GM12892 (cell line): ENCODE measurements at regions not wholly inside any gene's neighbourhood (a gene's known extent, or its start where the extent isn't known, plus 50 kb on each side); places are given as distances from the start of the nearest gene placed in this dataset.

Source experiments
- DNase-seq: peaks from one replicate; pipeline ENCODE4 v3.0.0; 2011; ENCODE audit not compliant: insufficient read length
- FAIRE-seq: peaks from 2 replicates; lab custom pipeline; 2011; peaks lifted over from hg19 to GRCh38; lab: Jason Lieb, UNC
- POLR2A ChIP-seq: IDR thresholded peaks from 2 replicates; pipeline ENCODE4 v1.6.1; 2011; ENCODE audit warnings: low read depth, low read length, control low read depth
- POLR2AphosphoS5 ChIP-seq: IDR thresholded peaks from 2 replicates; pipeline ENCODE4 v1.6.1; 2011; ENCODE audit warnings: low read depth, low read length, control low read depth
- TAF1 ChIP-seq: IDR thresholded peaks from 2 replicates; pipeline ENCODE4 v1.6.1; 2011; ENCODE audit warnings: low read depth, mild to moderate bottlenecking, control low read depth, low read length, borderline replicate concordance

GRCh38 chr5:88553136-88553875 lies 284.7 kb upstream of the TMEM161B start:
- FAIRE-seq = no peak
- TF ChIP-seq POLR2A = no peak
- TF ChIP-seq POLR2AphosphoS5 = no peak
- TF ChIP-seq TAF1 = no peak

GRCh38 chr5:88552426-88552825 lies 283.8 kb upstream of the TMEM161B start:
- no peak for DNase-seq
- no peak for FAIRE-seq
- TF ChIP-seq TAF1 (no peak), POLR2A (no peak), POLR2AphosphoS5 (no peak)

More at GRCh38 chr5:88553136-88553875, 284.7 kb upstream of the TMEM161B start:
- no peak for DNase-seq

GRCh38 chr5:88551724-88552345 lies 283.2 kb upstream of the TMEM161B start:
- FAIRE-seq (no peak), DNase-seq (no peak)
- TF ChIP-seq POLR2AphosphoS5 (no peak), TAF1 (no peak), POLR2A (no peak)

GRCh38 chr5:88550736-88551135 lies 282.1 kb upstream of the TMEM161B start:
- no peak for TF ChIP-seq POLR2AphosphoS5
- no peak for TF ChIP-seq TAF1
- no peak for TF ChIP-seq POLR2A
- FAIRE-seq (no peak), DNase-seq (no peak)

- TF ChIP-seq TAF1 = no peak
- TF ChIP-seq POLR2A = no peak
- no peak for TF ChIP-seq POLR2AphosphoS5
- DNase-seq (no peak), FAIRE-seq (no peak)
Measured at GRCh38 chr5:88548136-88548805, 279.6 kb upstream of the TMEM161B start.

GRCh38 chr5:88545338-88545737 lies 276.7 kb upstream of the TMEM161B start:
- no peak for FAIRE-seq
- TF ChIP-seq TAF1 (no peak), POLR2AphosphoS5 (no peak), POLR2A (no peak)
- no peak for DNase-seq

GRCh38 chr5:88544671-88545070 lies 276.0 kb upstream of the TMEM161B start:
- FAIRE-seq (no peak), DNase-seq (no peak)
- TF ChIP-seq POLR2AphosphoS5 = no peak
- TF ChIP-seq POLR2A = no peak
- no peak for TF ChIP-seq TAF1

GRCh38 chr5:88544136-88544645 lies 275.5 kb upstream of the TMEM161B start:
- TF ChIP-seq POLR2AphosphoS5 (no peak), TAF1 (no peak), POLR2A (no peak)
- FAIRE-seq = no peak
- DNase-seq = no peak

GRCh38 chr5:88542786-88543185 lies 274.1 kb upstream of the TMEM161B start:
- FAIRE-seq (no peak), DNase-seq (no peak)
- TF ChIP-seq POLR2AphosphoS5 = no peak
- no peak for TF ChIP-seq POLR2A
- TF ChIP-seq TAF1 = no peak

GRCh38 chr5:88540471-88541115 lies 271.9 kb upstream of the TMEM161B start:
- no peak for FAIRE-seq
- DNase-seq = no peak
- TF ChIP-seq POLR2A (no peak), POLR2AphosphoS5 (no peak), TAF1 (no peak)
